Kidney (tissue), 13 donors: ENCODE measurements at regions not wholly inside any gene's neighbourhood (a gene's known extent, or its start where the extent isn't known, plus 50 kb on each side); places are given as distances from the start of the nearest gene placed in this dataset.
"Not testable (repeated sequence)": the region's sequence is repeated elsewhere in the genome, so short reads cannot be mapped to it uniquely, and the experiment has no call there.

Experiments
- DNase-seq, 5 donors: peaks; one replicate each; pipeline ENCODE4 v3.0.0-alpha.2; 2013 to 2020
- FAIRE-seq: peaks from 2 replicates; lab custom pipeline; 2012; peaks lifted over from hg19 to GRCh38; lab: Jason Lieb, UNC
- H3K27ac ChIP-seq, 2 donors: one replicate each; pipeline ENCODE4 v1.7.0; 2013; ENCODE audit warnings: low read depth in 2 of 2, low read length in 2 of 2, inconsistent platforms in 1 of 2
- H3K27me3 ChIP-seq: one replicate; pipeline ENCODE4 v1.7.1; 2013; ENCODE audit warnings: low read length, inconsistent platforms; ENCODE audit not compliant: control insufficient read depth, insufficient read depth
- H3K36me3 ChIP-seq, 3 donors: one replicate each; pipeline versions ENCODE4 v1.7.0 to v1.7.1; 2013; ENCODE audit warnings: low read length in 3 of 3, control low read depth in 1 of 3, inconsistent platforms in 1 of 3; ENCODE audit not compliant: insufficient read depth in 3 of 3, control insufficient read depth in 2 of 3
- H3K4me1 ChIP-seq, 3 donors: one replicate each; pipeline versions ENCODE4 v1.7.0 to v1.7.1; 2013; ENCODE audit warnings: low read length in 3 of 3, inconsistent platforms in 1 of 3, low read depth in 1 of 3; ENCODE audit not compliant: control insufficient read depth in 2 of 3, insufficient read depth in 2 of 3
- H3K4me3 ChIP-seq, 3 donors: one replicate each; pipeline versions ENCODE4 v1.7.0 to v1.8.1; 2013; ENCODE audit warnings: low read length in 3 of 3, control low read depth in 1 of 3, inconsistent platforms in 1 of 3
- H3K9ac ChIP-seq, 3 donors: one replicate each; pipeline versions ENCODE4 v1.7.0 to v1.7.1; 2013; ENCODE audit warnings: low read length in 3 of 3, control low read depth in 1 of 3, inconsistent platforms in 1 of 3
- H3K9me3 ChIP-seq, 3 donors: one replicate each; pipeline versions ENCODE4 v1.7.0 to v1.7.1; 2013; ENCODE audit warnings: low read length in 3 of 3, control low read depth in 1 of 3, inconsistent platforms in 1 of 3; ENCODE audit not compliant: control insufficient read depth in 2 of 3, insufficient read depth in 1 of 3
- intact Hi-C: fragments of 100-400 bp; cut with DNase I; formaldehyde crosslinking; loops from one replicate; pipeline ENCODE4 v1.11.1; 2022
- TF ChIP-seq, protein P1 (sequence below): IDR thresholded peaks from 3 replicates; pipeline ENCODE4 v1.5.1; 2012; ENCODE audit warnings: mild to moderate bottlenecking, moderate library complexity, borderline replicate concordance; ENCODE audit not compliant: insufficient read depth; ENCODE audit errors: extremely low read depth
- donor health status: control.
- donor health status: control.
- donor health status: control.
- donor health status: control.
- donor health status: control.
- donor health status: DM: yes; HTN: yes; CAD: no.
- donor health status: Normal renal cell carcinoma (clear cell type).

DNA sequence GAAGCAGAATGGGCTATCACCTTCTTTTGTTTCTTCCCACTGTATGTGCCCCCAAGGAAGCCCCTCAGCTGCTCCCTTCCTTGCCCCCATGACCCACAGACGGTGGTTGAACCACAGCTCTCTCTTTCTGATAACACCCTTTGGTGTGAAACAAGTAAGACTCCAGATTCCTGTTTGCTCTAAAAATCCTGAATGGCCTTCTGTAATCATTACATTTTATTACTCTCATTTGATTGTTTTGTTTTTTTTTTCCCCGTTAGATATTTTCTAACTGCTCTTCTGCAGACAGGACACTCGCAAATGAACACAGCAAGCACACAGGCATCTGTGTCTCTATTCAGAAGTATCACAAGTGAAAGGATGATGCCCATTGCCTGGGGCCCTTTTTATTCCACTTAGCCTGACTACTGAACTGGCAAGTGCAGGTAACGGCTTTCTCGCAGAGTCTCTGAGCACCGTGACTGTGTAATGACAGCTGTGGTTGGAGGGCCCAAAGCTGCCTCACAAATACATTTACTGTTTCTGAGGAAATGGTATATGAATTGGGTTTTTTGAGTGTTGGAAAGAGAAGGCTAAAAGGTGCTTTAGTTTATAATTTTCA is 59.3 kb downstream of the OXGR1 start:
- Histone ChIP-seq H3K9me3 (no peaks in the 10 kb centered on the region), H3K27ac (no peak overlapping the region), H3K36me3 (no peaks in the 10 kb centered on the region), H3K9ac (no peak overlapping the region), H3K27me3 (no peaks in the 10 kb centered on the region), H3K4me1 (no peaks in the 10 kb centered on the region), H3K4me3 (no peak overlapping the region)
- FAIRE-seq (no peak), DNase-seq (no peak)
- intact Hi-C loops: no loop called here
- TF ChIP-seq, protein P1, sequence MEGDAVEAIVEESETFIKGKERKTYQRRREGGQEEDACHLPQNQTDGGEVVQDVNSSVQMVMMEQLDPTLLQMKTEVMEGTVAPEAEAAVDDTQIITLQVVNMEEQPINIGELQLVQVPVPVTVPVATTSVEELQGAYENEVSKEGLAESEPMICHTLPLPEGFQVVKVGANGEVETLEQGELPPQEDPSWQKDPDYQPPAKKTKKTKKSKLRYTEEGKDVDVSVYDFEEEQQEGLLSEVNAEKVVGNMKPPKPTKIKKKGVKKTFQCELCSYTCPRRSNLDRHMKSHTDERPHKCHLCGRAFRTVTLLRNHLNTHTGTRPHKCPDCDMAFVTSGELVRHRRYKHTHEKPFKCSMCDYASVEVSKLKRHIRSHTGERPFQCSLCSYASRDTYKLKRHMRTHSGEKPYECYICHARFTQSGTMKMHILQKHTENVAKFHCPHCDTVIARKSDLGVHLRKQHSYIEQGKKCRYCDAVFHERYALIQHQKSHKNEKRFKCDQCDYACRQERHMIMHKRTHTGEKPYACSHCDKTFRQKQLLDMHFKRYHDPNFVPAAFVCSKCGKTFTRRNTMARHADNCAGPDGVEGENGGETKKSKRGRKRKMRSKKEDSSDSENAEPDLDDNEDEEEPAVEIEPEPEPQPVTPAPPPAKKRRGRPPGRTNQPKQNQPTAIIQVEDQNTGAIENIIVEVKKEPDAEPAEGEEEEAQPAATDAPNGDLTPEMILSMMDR: no peak

DNA sequence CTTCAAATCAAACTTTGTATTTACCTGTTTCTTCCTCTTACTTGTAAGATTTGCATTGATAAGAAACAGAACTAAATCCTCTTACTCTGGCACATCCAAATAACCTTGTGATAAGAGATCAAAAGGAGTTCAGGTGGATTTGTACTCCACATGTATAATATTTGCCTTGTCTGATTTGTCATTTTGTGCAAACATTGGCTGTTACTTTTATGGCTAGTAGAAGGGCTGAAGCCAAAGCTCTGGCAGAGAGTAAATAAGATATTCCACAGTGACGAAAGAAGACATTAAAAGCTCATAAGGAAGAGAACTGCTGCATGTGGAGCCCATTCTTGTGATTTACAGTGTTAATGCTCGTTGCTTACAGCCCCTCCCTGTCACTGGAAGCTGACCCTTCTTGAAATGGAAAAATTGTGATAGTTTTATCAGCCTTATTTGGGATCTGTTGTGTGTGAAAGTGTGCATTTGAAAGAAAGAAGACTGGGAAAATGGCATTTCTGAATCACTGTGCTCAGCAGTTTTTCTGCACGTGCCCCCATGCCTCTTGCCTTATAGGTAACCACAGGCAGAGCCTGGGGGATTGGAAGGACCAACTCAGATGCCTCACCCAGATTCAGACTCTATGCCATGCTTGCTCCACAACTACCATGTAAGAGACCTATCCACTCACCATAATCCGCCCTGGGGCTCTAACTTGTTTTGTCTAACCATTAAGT is 68.2 kb downstream of the OXGR1 start:
- no peaks in the 10 kb centered on the region for H3K4me1 ChIP-seq
- FAIRE-seq (no peak), DNase-seq (no peak)
- TF ChIP-seq, protein P1: no peak
- no peaks in the 10 kb centered on the region for H3K9me3 ChIP-seq
- no peaks in the 10 kb centered on the region for H3K27me3 ChIP-seq
- intact Hi-C loops: no loop called here
- no peak overlapping the region for H3K27ac ChIP-seq
- H3K4me3 ChIP-seq: no peak overlapping the region
- no peaks in the 10 kb centered on the region for H3K36me3 ChIP-seq
- no peak overlapping the region for H3K9ac ChIP-seq

DNA sequence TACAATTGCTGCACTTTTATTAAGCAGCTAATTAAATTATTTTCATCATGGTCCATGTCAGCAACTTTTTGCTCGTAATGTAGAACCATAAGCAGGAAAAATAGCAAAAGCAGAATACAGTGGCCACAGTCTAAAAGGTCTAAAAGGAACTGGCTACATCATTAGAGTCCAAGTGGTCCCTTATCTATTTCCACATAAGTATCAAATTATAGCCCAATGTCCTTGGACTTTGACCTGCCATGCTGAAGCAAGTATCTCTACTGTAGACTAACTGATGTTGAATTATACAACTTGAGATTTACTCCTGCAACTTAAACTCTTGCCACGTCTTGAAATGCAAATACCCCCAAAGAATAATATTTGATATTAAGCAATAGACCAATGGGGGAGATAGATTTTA is 68.8 kb downstream of the OXGR1 start:
- no peaks in the 10 kb centered on the region for H3K36me3 ChIP-seq
- no peaks in the 10 kb centered on the region for H3K9me3 ChIP-seq
- no peak overlapping the region for H3K9ac ChIP-seq
- TF ChIP-seq, protein P1: no peak
- FAIRE-seq: no peak
- intact Hi-C loops: no loop called here
- H3K4me3 ChIP-seq: no peak overlapping the region
- H3K4me1 ChIP-seq: no peaks in the 10 kb centered on the region
- DNase-seq: no peak
- no peaks in the 10 kb centered on the region for H3K27me3 ChIP-seq
- no peak overlapping the region for H3K27ac ChIP-seq

DNA sequence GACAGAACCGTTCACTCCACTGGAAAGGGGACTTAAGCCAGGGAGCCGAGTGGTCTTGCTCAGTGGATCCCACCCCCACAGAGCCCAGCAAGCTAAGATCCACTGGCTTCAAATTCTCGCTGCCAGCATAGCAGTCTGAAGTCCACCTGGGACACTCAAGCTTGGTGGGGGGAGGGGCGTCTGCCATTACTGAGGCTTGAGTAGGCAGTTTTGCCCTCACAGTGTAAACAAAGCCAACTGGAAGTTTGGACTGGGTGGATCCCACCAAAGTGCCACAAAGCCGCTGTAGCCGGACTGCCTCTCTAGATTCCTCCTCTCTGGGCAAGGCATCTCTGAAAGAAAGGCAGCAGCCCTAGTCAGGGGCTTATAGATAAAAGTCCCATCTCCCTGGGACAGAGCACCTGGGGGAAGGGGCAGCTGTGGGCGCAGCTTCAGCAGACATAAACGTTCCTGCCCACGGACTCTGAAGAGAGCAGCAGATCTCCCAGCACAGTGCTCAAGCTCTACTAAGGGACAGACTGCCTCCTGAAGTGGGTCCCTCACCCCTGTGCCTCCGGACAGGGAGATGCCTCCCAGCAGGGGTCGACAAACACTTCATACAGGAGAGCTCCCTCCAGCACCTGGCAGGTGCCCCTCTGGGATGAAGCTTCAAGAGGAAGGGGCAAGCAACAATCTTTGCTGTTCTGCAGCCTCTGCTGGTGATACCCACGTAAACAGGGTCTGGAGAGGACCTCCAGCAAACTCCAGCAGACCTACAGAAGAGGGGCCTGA is 75.2 kb downstream of the OXGR1 start:
- H3K9me3 ChIP-seq, H3K4me1 ChIP-seq, H3K27ac ChIP-seq, H3K4me3 ChIP-seq, H3K36me3 ChIP-seq, DNase-seq, intact Hi-C loops, H3K9ac ChIP-seq, H3K27me3 ChIP-seq, FAIRE-seq: not testable (repeated sequence)
